ENCODE measurements at regions not wholly inside any gene's neighbourhood (a gene's known extent, or its start where the extent isn't known, plus 50 kb on each side); places are given as distances from the start of the nearest gene placed in this dataset.

DNA sequence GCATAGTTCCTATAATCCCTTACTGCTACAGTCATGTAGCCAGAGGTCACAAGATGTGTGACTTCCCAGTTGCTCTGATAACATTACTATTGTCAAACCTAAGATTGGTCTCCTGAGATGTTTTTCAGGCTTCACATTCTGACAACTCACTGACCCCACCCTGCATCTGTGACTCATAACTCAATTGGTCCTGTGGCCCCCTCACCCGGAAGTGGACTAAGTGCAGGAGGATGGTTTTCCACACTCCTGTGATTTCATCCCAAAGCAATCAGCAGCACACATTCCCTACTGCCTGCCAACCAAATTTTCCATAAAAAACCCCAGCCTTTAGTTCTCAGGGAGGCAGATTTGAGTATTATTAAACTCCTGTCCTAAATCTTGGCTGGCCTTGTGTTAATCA lies 564.9 kb upstream of the ZNF385D start:
- TF ChIP-seq, protein P1, sequence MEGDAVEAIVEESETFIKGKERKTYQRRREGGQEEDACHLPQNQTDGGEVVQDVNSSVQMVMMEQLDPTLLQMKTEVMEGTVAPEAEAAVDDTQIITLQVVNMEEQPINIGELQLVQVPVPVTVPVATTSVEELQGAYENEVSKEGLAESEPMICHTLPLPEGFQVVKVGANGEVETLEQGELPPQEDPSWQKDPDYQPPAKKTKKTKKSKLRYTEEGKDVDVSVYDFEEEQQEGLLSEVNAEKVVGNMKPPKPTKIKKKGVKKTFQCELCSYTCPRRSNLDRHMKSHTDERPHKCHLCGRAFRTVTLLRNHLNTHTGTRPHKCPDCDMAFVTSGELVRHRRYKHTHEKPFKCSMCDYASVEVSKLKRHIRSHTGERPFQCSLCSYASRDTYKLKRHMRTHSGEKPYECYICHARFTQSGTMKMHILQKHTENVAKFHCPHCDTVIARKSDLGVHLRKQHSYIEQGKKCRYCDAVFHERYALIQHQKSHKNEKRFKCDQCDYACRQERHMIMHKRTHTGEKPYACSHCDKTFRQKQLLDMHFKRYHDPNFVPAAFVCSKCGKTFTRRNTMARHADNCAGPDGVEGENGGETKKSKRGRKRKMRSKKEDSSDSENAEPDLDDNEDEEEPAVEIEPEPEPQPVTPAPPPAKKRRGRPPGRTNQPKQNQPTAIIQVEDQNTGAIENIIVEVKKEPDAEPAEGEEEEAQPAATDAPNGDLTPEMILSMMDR (IDR thresholded peaks at IDR 0.05): no peak
- no peak for TF ChIP-seq POLR2A (IDR thresholded peaks at IDR 0.05)
- no peak for TF ChIP-seq EP300 (IDR thresholded peaks at IDR 0.05)
